NCI-H2171 treated with DMSO at 0.1 percent for 48 hours (cell line): ENCODE measurements at regions not wholly inside any gene's neighbourhood (a gene's known extent, or its start where the extent isn't known, plus 50 kb on each side); places are given as distances from the start of the nearest gene placed in this dataset.
"Not testable (repeated sequence)": the region's sequence is repeated elsewhere in the genome, so short reads cannot be mapped to it uniquely, and the experiment has no call there.

Source experiments
- DNase-seq: peaks from one replicate; lab custom pipeline; 2025; lab: John Stamatoyannopoulos, UW

GRCh38 chr7:93048136-93048930 is 69.4 kb downstream of the SAMD9 start:
- no peak for DNase-seq

GRCh38 chr7:93047514-93048099 is 70.2 kb downstream of the SAMD9 start:
- DNase-seq: no peak

- DNase-seq: no peak
Measured at GRCh38 chr7:93046641-93047040, 71.1 kb downstream of the SAMD9 start.

GRCh38 chr7:93044147-93044810 is 73.5 kb downstream of the SAMD9 start:
- no peak for DNase-seq

GRCh38 chr7:93043385-93043985 is 74.3 kb downstream of the SAMD9 start:
- DNase-seq: no peak

GRCh38 chr7:93040355-93040754 is 77.4 kb downstream of the SAMD9 start:
- DNase-seq: no peak

GRCh38 chr7:93039786-93040185 is 78.0 kb downstream of the SAMD9 start:
- no peak for DNase-seq

GRCh38 chr7:93039282-93039681 is 78.5 kb downstream of the SAMD9 start:
- DNase-seq: no peak

- DNase-seq: no peak
Measured at GRCh38 chr7:93036807-93037206, 81.0 kb downstream of the SAMD9 start.

- no peak for DNase-seq
Measured at GRCh38 chr7:93036149-93036640, 81.6 kb downstream of the SAMD9 start.

- DNase-seq: no peak
Measured at GRCh38 chr7:93031795-93032194, 86.0 kb downstream of the SAMD9 start.

- no peak for DNase-seq
Measured at GRCh38 chr7:93030605-93031225, 87.1 kb downstream of the SAMD9 start.

GRCh38 chr7:93029056-93029455 is 88.7 kb downstream of the SAMD9 start:
- no peak for DNase-seq

- DNase-seq: no peak
Measured at GRCh38 chr7:93028610-93029009, 89.2 kb downstream of the SAMD9 start.

- no peak for DNase-seq
Measured at GRCh38 chr7:93027044-93027443, 90.7 kb downstream of the SAMD9 start.

GRCh38 chr7:93026425-93026824 is 91.4 kb downstream of the SAMD9 start:
- DNase-seq: no peak

- no peak for DNase-seq
Measured at GRCh38 chr7:93025389-93025788, 92.4 kb downstream of the SAMD9 start.

GRCh38 chr7:93022931-93023478 is 94.8 kb downstream of the SAMD9 start:
- not testable (repeated sequence) for DNase-seq

GRCh38 chr7:93021748-93022147 is 96.0 kb downstream of the SAMD9 start:
- no peak for DNase-seq

GRCh38 chr7:93018716-93019115 is 99.1 kb downstream of the SAMD9 start:
- DNase-seq: no peak

GRCh38 chr7:93016681-93017381 is 100.9 kb downstream of the SAMD9 start:
- DNase-seq: no peak
